ENCODE measurements at regions not wholly inside any gene's neighbourhood (a gene's known extent, or its start where the extent isn't known, plus 50 kb on each side); places are given as distances from the start of the nearest gene placed in this dataset.

DNA sequence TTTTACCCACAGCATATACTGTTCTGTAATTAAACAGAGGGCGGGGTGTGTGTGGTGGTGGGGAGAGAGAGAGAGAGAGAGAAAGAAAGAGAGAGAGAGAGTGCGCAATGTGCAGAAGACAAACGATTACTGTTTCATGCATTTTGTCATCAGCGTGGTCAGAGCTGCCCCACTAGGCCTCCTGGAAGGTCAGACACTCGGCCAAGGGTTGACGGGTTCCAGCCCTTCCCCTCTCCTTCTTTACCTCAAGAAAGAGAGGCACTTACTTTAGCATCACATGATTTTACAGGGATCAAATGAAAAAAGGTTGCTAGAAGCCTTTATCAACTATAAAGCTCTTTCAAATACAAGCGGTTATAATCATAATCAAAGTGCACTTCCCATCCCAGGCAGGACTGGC, 269.2 kb upstream of the SORL1-AS1 start:
- Histone ChIP-seq H3K9me3 (ENCODE audit: control insufficient read depth, low read length) (peaks cover 4% of the 10 kb centered on the region), H3K4me1 (ENCODE audit: control insufficient read depth, insufficient read depth, low read length, poor library complexity, severe bottlenecking) (no peaks in the 10 kb centered on the region), H3K4me3 (ENCODE audit: extremely low read depth, insufficient read depth, low read length, poor library complexity, severe bottlenecking) (no peak overlapping the region), H3K36me3 (ENCODE audit: control insufficient read depth, insufficient read depth, low read length) (no peaks in the 10 kb centered on the region), H3K27ac (ENCODE audit: low read depth, low read length, severe bottlenecking) (peak overlapping the region; percentile 66)
- WGBS, 2 experiments (ENCODE audit: insufficient coverage in 2 of 2), result 81 to 83% methylated on average over 4 to 5 of the region's 7 CpGs

DNA sequence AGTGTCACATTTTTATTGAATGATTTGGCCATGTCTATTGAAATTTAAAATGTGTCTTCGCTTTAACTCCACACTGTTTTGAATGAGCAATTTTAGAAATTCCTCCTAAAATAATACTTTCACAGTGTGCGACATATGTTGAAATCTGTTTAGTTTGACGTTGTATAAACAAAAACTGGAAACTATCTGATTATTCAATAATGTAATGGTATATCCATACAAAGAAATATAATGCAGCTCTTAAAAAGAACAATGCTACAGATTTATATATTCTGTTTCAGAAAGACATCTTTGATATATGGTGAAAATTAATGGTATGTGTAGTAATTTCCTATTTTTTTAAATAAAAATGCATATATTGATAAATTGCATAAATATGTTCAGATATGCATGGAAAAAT, 268.7 kb upstream of the SORL1-AS1 start:
- WGBS, 2 experiments (ENCODE audit: insufficient coverage in 2 of 2), result no CpG with 5 or more reads among the region's 3 CpGs
- no peak overlapping the region for H3K4me3 ChIP-seq (ENCODE audit: extremely low read depth, insufficient read depth, low read length, poor library complexity, severe bottlenecking)

DNA sequence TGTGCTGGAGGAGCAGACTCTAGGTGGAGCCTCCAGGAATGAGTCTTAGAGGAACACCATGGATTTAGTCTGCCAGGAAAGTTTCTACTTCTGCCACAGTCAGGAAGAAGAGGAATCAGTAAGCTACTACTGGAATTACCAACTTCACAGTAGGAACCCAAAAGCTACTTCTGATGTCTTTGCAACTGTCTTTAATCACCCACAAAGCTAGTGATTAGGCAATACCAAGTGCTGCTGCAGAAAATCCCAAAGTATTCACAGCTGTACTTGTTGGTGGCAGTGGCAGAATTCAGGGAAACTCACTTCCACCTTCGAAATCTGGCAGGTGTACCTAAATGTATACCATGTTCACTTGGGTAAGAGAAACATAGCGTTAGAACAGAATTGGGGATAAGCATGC, 264.5 kb upstream of the SORL1-AS1 start:
- Histone ChIP-seq H3K36me3 (ENCODE audit: control insufficient read depth, insufficient read depth, low read length) (no peaks in the 10 kb centered on the region), H3K4me1 (ENCODE audit: control insufficient read depth, insufficient read depth, low read length, poor library complexity, severe bottlenecking) (no peaks in the 10 kb centered on the region), H3K9me3 (ENCODE audit: control insufficient read depth, low read length) (peaks cover 4% of the 10 kb centered on the region), H3K4me3 (ENCODE audit: extremely low read depth, insufficient read depth, low read length, poor library complexity, severe bottlenecking) (no peak overlapping the region), H3K27ac (ENCODE audit: low read depth, low read length, severe bottlenecking) (no peak overlapping the region)
- WGBS, 2 experiments (ENCODE audit: insufficient coverage in 2 of 2), result 86 to 100% methylated on average over 1 to 2 of the region's 2 CpGs

More for the DNA sequence above, 268.7 kb upstream of the SORL1-AS1 start:
- Histone ChIP-seq H3K9me3 (ENCODE audit: control insufficient read depth, low read length) (peaks cover 4% of the 10 kb centered on the region), H3K4me1 (ENCODE audit: control insufficient read depth, insufficient read depth, low read length, poor library complexity, severe bottlenecking) (no peaks in the 10 kb centered on the region), H3K36me3 (ENCODE audit: control insufficient read depth, insufficient read depth, low read length) (no peaks in the 10 kb centered on the region), H3K27ac (ENCODE audit: low read depth, low read length, severe bottlenecking) (no peak overlapping the region)

DNA sequence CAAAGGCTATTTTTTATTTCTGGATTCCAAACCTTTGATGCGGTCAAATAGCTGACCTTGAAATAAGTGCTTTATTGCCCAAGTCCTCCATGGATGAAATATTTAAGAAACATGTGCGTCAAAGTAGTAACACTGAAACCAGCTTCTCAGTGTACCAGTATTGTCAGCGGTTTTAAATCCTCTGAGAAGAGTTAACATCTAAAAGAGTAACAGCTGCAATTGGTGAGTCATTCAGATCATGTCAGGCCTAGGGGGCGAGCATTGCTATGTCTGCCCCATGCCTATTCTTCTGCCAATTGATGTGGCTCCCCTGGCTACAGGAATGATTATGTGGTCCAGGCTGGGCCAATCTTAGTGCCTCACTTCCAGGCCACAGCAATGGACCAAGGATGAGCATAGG, 263.3 kb upstream of the SORL1-AS1 start:
- Histone ChIP-seq H3K4me3 (ENCODE audit: extremely low read depth, insufficient read depth, low read length, poor library complexity, severe bottlenecking) (no peak overlapping the region), H3K9me3 (ENCODE audit: control insufficient read depth, low read length) (no peaks in the 10 kb centered on the region), H3K27ac (ENCODE audit: low read depth, low read length, severe bottlenecking) (no peak overlapping the region), H3K36me3 (ENCODE audit: control insufficient read depth, insufficient read depth, low read length) (no peaks in the 10 kb centered on the region), H3K4me1 (ENCODE audit: control insufficient read depth, insufficient read depth, low read length, poor library complexity, severe bottlenecking) (no peaks in the 10 kb centered on the region)
- 78 to 86% methylated on average over 4 of the region's 4 CpGs for WGBS, 2 experiments (ENCODE audit: insufficient coverage in 2 of 2)

DNA sequence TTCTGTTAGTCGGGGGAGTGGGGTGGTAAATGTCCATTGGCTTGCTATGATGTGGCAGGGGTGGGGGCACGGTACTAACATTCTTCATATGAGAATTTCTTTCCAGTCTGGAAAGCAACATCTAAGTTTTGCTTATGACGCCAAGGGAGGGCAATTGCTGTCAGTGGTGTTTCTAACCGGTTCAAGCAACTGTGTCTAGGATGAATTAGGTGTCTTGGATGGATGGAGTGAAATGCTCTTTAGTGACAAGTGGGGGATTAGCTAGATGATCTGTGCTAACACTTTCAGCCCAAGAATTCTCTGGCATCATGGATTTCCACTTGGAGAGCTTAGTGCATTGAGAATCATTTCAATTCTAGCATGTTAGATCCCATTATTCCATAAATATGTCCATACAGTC, 262.6 kb upstream of the SORL1-AS1 start:
- Histone ChIP-seq H3K4me1 (ENCODE audit: control insufficient read depth, insufficient read depth, low read length, poor library complexity, severe bottlenecking) (no peaks in the 10 kb centered on the region), H3K4me3 (ENCODE audit: extremely low read depth, insufficient read depth, low read length, poor library complexity, severe bottlenecking) (no peak overlapping the region), H3K27ac (ENCODE audit: low read depth, low read length, severe bottlenecking) (no peak overlapping the region), H3K36me3 (ENCODE audit: control insufficient read depth, insufficient read depth, low read length) (no peaks in the 10 kb centered on the region), H3K9me3 (ENCODE audit: control insufficient read depth, low read length) (no peaks in the 10 kb centered on the region)
- WGBS, 2 experiments (ENCODE audit: insufficient coverage in 2 of 2), result 85 to 92% methylated on average over 4 of the region's 4 CpGs

DNA sequence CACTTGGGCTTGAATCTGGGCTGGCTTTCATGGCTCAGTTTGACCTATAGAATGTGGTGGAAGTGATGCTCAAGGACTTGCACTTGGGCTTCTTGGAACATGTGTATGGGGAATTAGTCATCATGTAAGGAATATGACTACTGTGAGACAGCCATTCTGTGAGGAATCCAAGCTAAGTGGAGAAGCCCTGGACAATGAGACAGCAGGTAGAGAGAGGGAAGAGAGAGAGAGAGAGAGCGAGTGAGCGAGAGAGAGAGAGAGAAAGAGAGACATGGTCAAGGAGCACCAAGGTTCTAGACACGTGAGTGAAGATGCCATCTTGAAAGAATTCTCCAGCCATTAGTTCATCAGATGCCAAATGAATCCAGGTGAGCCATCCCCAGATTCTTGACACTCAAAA, 261.6 kb upstream of the SORL1-AS1 start:
- 100% methylated on average over 3 of the region's 3 CpGs for WGBS, 2 experiments (ENCODE audit: insufficient coverage in 2 of 2)
- Histone ChIP-seq H3K4me3 (ENCODE audit: extremely low read depth, insufficient read depth, low read length, poor library complexity, severe bottlenecking) (no peak overlapping the region), H3K9me3 (ENCODE audit: control insufficient read depth, low read length) (no peaks in the 10 kb centered on the region)

DNA sequence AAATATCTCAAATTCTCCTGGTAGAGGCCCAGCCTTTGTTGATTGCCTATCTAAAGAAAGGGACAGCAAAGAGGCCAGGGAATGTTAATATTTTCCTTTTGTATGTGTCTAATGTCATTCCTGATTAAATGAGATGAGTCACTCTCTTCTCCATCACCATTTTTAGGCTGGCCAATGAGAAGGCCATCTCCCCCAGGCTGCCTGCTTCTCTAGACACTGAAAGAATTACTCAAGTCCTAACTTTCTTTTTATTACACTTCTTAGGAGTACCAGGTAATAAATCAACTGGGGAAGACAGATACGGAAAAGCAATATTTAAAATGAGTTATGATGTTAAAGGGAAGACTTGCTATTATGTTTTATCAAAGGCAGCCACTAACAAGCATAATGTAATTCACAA, 259.2 kb upstream of the SORL1-AS1 start:
- Histone ChIP-seq H3K4me1 (ENCODE audit: control insufficient read depth, insufficient read depth, low read length, poor library complexity, severe bottlenecking) (no peaks in the 10 kb centered on the region), H3K36me3 (ENCODE audit: control insufficient read depth, insufficient read depth, low read length) (no peaks in the 10 kb centered on the region), H3K9me3 (ENCODE audit: control insufficient read depth, low read length) (no peaks in the 10 kb centered on the region), H3K4me3 (ENCODE audit: extremely low read depth, insufficient read depth, low read length, poor library complexity, severe bottlenecking) (no peak overlapping the region), H3K27ac (ENCODE audit: low read depth, low read length, severe bottlenecking) (no peak overlapping the region)
- no CpG with 5 or more reads among the region's 1 CpG for WGBS, 2 experiments (ENCODE audit: insufficient coverage in 2 of 2)

More for the DNA sequence above, 261.6 kb upstream of the SORL1-AS1 start:
- Histone ChIP-seq H3K27ac (ENCODE audit: low read depth, low read length, severe bottlenecking) (no peak overlapping the region), H3K4me1 (ENCODE audit: control insufficient read depth, insufficient read depth, low read length, poor library complexity, severe bottlenecking) (no peaks in the 10 kb centered on the region), H3K36me3 (ENCODE audit: control insufficient read depth, insufficient read depth, low read length) (no peaks in the 10 kb centered on the region)

DNA sequence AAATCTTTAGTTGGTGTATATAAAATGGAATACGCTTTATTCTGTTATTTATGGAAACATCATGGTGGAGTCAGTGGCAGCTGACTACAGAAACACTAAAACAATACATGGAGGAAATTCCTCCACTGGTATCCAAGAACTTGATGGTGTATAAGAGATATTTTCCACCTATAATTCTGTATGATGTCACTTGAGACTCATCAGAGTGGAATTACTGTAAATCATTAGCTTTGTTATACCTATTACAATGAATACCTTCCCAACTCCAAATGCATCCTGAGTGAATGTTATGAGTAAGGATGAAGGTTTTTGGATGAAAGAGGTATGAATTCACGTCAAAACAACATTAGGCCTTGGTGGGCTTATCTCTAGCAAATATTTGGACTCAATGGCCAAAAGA, 258.5 kb upstream of the SORL1-AS1 start:
- no peak overlapping the region for H3K27ac ChIP-seq (ENCODE audit: low read depth, low read length, severe bottlenecking)
- H3K9me3 ChIP-seq (ENCODE audit: control insufficient read depth, low read length), result no peaks in the 10 kb centered on the region
- no peaks in the 10 kb centered on the region for H3K36me3 ChIP-seq (ENCODE audit: control insufficient read depth, insufficient read depth, low read length)
- 86 to 100% methylated on average over 1 of the region's 2 CpGs for WGBS, 2 experiments (ENCODE audit: insufficient coverage in 2 of 2)
- no peak overlapping the region for H3K4me3 ChIP-seq (ENCODE audit: extremely low read depth, insufficient read depth, low read length, poor library complexity, severe bottlenecking)
- H3K4me1 ChIP-seq (ENCODE audit: control insufficient read depth, insufficient read depth, low read length, poor library complexity, severe bottlenecking), result no peaks in the 10 kb centered on the region

DNA sequence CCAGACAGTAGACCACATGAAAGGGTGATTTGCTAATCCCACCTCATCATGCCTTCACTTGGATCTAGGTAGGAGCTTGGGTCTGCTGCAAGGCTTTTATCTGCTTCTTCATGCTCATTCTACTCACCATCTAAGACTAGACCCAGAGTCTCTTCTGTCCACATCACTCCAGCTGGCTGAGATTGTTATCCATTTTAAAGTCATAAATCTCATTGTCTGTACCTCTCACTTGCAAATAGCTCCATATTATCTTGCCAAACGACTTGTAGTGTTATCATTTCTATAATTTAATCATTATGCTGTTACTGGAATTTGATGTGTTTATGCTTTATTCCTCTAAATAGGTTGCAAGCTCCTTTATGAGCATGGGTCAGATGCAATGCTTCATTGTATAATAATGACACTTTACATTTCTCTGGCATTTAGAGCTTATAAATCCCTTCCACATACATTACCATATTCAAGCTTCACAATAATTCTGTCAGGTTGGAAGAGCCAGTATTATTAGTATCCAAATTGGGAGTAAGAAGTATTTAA, 254.2 kb upstream of the SORL1-AS1 start:
- Histone ChIP-seq H3K27ac (ENCODE audit: low read depth, low read length, severe bottlenecking) (no peak overlapping the region), H3K4me3 (ENCODE audit: extremely low read depth, insufficient read depth, low read length, poor library complexity, severe bottlenecking) (no peak overlapping the region), H3K36me3 (ENCODE audit: control insufficient read depth, insufficient read depth, low read length) (no peaks in the 10 kb centered on the region), H3K9me3 (ENCODE audit: control insufficient read depth, low read length) (no peaks in the 10 kb centered on the region), H3K4me1 (ENCODE audit: control insufficient read depth, insufficient read depth, low read length, poor library complexity, severe bottlenecking) (no peaks in the 10 kb centered on the region)
- no CpG with 5 or more reads among the region's 1 CpG for WGBS, 2 experiments (ENCODE audit: insufficient coverage in 2 of 2)

DNA sequence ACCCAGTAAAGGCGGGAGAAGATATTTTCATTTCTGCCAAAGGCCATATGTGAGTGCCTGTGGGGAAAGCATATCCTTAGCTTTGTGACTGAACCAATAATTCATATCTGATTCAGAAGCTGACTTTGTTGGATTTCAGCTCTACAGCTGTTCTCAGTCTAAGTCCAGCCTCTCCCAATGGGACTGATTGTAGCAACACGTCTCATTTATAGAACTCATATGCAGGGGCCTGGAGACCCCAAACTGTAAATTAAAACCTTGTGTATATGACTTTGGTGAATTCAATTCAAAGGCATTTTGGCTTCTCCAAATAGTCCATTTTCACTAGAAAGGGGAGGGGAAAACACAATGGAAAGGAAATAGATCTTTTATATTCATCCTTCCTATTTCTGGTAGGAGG, 250.4 kb upstream of the SORL1-AS1 start:
- Histone ChIP-seq H3K9me3 (ENCODE audit: control insufficient read depth, low read length) (no peaks in the 10 kb centered on the region), H3K4me3 (ENCODE audit: extremely low read depth, insufficient read depth, low read length, poor library complexity, severe bottlenecking) (no peak overlapping the region), H3K27ac (ENCODE audit: low read depth, low read length, severe bottlenecking) (no peak overlapping the region), H3K36me3 (ENCODE audit: control insufficient read depth, insufficient read depth, low read length) (no peaks in the 10 kb centered on the region), H3K4me1 (ENCODE audit: control insufficient read depth, insufficient read depth, low read length, poor library complexity, severe bottlenecking) (no peaks in the 10 kb centered on the region)
- 92 to 100% methylated on average over 1 to 2 of the region's 2 CpGs for WGBS, 2 experiments (ENCODE audit: insufficient coverage in 2 of 2)

DNA sequence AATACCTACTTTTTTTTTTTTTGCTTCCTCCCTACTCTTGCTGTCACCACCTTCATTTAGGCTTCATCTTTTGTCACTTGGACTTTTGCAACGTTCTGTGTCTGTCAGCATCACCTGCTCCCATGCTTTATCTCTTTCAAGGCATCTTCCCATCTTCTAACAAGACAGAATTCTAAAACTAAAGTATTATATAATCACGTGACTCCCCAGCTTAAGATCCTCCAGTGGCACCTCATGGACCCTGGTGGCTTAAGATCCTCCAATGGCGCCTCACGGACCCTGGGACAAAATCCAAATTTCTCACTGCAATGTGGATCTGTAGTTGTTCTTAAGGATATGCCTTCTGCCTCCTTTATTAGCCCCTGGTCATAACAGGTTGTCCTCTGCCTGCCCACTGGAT, 248.2 kb upstream of the SORL1-AS1 start:
- Histone ChIP-seq H3K9me3 (ENCODE audit: control insufficient read depth, low read length) (no peaks in the 10 kb centered on the region), H3K27ac (ENCODE audit: low read depth, low read length, severe bottlenecking) (no peak overlapping the region), H3K4me3 (ENCODE audit: extremely low read depth, insufficient read depth, low read length, poor library complexity, severe bottlenecking) (no peak overlapping the region), H3K36me3 (ENCODE audit: control insufficient read depth, insufficient read depth, low read length) (no peaks in the 10 kb centered on the region), H3K4me1 (ENCODE audit: control insufficient read depth, insufficient read depth, low read length, poor library complexity, severe bottlenecking) (no peaks in the 10 kb centered on the region)
- WGBS, 2 experiments (ENCODE audit: insufficient coverage in 2 of 2), result 93 to 98% methylated on average over 3 of the region's 4 CpGs
